ENCODE measurements at regions not wholly inside any gene's neighbourhood (a gene's known extent, or its start where the extent isn't known, plus 50 kb on each side); places are given as distances from the start of the nearest gene placed in this dataset.

GRCh38 chr16:7044331-7044730, 288.3 kb upstream of the RBFOX1 start:
- TF ChIP-seq EZH2phosphoT487 (IDR thresholded peaks at IDR 0.05; ENCODE audit: insufficient read depth, low read depth) = no peak
- no peak for TF ChIP-seq EZH2 (IDR thresholded peaks at IDR 0.05; ENCODE audit: insufficient read depth, poor library complexity, severe bottlenecking)

Measured in GM23248 (cell line).